ENCODE measurements at regions not wholly inside any gene's neighbourhood (a gene's known extent, or its start where the extent isn't known, plus 50 kb on each side); places are given as distances from the start of the nearest gene placed in this dataset.
"Not testable (repeated sequence)": the region's sequence is repeated elsewhere in the genome, so short reads cannot be mapped to it uniquely, and the experiment has no call there.

DNA sequence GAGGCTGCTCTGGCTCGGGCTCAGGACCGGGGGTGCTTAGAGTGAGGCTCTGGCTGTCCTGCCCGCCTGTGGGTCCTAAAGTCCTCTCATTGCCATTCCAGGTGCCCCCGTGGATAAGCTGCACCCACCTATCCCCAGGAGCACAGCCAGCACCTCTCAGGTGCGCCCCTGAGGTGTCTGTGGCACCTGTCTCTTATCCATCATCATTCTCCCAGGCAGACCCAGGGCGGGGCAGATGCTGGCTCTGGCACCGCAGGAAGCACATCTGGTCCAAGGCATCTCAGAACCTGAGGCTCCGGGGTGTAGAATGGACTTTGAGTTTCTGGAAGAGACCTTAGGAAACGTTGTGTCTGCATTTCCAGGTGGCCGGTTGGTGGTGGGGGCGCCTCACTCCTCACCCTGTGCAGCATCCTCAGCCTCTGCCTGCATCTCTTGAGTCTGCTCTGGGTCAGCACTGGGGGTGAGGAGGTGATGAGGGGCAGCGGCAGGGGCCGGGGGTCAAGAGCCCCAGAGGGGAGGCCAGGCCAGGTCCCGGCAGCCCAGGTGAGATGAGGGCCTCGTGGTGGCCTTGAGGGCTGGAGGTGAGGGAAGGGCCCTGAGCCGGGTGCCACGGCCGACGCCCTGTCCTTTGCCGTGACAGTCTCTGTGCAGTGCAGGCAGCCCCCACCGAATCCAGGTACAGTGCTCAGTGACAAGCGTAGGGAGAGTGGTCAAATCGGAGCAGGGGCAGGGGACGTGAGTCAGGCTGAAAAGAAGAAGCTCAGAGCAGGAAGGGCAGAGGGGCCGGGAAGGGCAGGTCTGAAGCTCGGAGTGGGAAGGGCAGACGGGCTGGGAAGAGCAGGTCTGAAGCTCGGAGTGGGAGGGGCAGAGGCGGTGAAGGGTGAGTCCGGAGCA lies 173.5 kb downstream of the NPIPB11 start:
- no peak for DNase-seq

DNA sequence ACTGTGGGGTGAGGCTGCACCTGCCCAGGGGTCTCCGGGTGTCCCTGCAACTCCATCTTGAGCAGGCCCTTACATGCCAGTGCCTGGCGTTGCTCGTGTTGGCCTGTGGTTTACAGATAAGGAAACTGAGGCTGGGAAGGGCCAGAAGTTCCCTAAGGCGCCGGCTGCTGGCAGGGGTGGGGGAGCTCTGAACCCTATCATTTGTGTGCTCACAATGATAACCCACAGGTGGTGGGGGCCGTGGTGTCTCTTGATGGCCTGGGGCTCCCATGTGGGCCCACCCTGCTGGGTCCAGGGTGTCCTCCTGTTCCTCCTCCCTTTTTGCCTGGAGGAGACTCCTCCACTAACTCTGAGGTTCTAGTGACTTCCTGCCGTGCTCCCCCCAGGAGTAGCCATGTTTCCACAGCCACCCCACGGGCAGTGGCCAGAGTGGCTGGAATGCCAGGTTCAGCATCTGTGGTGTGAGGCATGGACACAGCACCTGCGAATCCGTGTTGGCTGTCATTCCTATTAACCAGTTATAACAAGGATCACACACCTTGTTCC lies 174.3 kb downstream of the NPIPB11 start:
- DNase-seq: not testable (repeated sequence)

DNA sequence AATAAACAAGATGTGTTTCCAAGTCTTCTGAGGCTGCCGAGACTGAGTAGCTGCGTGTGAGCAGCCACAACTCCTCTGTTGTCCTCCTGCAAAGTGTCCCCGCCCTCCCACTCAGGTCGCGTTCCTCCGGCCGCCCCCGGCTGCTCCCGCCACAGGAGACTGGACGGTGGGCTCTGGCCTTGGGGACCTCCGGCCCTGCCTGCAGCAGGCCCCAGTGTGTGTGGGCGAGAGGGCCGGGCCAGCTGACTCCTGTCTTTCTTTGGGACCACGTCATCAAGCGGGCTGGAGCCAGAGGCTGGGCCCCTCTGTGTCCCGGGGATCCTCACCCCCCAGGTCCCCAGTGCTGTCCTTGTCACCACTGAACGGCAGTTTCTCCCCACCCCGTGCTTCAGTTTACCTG lies 175.3 kb downstream of the NPIPB11 start:
- DNase-seq: no peak

DNA sequence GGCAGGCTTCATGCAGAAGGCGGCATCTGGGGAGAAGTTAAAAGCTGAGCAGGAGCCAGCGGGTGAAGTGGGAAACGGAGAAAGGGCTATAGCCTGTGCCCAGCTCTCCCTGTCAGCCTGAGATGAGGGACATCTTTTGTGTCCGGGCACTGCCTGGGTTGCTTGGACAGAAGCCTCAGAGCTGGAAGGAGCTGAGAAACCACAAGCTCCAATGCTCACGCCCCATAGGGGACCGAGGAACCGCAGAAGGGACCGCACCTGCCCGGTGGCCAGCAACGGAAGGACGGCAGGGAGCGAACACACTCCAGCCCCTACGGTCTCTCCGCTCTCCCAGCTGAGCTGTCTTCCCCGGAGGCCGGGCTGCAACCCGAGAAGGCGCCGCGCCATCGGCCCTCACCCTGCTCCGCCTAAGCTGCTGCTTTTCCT lies 175.8 kb downstream of the NPIPB11 start:
- no peak for DNase-seq

- not testable (repeated sequence) for DNase-seq
Observed at GRCh38 chr16:29230006-29230668, 176.4 kb downstream of the NPIPB11 start.

DNA sequence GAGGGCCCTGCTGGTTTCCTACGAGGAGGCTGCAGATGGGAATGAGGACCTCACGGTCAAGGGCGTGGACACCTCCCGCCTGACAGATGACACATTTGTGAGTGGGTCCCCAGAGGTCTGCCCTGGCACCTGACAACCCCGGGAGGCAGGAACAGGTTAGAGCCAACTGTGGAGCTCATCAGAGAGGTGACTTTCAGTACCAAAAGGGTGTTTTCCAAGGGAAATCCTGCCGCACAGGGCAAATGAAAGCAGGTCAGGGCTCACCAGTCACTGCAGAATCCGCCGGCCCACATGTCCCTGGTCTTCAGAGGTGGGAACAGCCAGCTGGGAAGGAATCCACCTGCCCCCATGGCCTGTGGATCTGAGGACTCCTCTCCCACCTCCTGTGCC lies 176.9 kb downstream of the NPIPB11 start:
- not testable (repeated sequence) for DNase-seq

- not testable (repeated sequence) for DNase-seq
Observed at GRCh38 chr16:29228664-29229611, 177.6 kb downstream of the NPIPB11 start.

DNA sequence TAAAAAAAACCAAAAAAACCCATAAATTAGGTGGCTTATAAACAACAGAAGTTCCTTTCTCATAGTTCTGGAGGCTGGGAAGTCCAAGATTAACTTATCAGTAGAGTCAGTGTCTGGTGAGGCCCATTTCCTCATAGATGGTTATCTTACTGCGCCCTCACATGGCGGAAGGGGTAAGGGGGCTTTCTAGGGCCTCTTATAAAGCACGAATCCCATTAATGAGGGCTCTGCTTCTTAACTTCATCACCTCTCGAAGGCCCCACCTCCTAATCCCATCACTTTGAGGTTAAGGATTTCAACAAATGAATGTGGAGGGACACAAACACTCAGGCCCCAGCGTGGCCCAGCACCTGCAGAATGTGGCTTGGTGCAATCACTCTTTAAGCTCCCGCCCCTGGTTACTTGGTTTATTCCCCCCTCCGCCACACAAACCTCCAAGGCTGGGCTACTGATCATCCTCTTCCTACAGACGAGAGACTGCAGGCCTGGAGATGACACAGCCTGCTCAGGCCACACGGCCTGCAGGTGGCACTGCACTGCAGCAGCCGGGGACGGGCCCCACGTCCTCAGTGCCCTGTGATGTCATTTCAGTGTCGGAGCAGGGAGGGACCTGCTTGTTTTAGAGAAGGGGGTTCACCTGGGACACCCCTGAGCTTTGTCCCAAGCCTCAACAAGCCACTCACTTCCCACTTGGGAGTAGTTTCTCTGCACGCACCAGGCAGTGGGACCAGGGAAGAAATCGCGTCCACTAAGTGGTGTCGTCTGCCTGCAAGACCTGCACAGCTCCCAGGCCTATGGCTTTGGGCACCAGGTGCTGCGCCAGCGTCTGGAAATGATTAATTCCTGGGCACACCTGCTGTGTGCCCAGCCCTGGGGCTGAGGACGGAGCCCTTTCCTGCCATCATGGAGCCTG lies 178.5 kb downstream of the NPIPB11 start:
- peak; percentile 71 for DNase-seq

- DNase-seq: no peak
Observed at GRCh38 chr16:29226782-29227181, 179.7 kb downstream of the NPIPB11 start.

DNA sequence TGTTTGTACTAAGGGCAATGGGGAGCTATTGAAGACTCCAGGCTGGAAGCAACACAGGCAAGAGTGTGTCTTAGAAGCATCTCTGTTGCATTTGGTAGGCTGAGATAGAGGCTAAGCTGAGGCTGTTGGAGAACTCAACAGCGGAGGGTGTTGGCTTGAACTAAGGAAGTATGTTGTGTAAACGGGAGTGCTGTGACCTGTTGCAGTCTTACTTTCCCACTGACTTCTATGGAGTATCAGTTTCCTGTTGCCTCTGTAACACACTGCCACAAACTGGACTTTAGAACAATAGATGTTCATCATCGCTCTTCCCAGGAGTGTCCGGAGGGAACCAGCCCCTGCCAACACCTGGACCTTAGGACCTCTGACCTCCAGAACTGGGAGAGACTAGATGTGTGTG lies 181.8 kb downstream of the NPIPB11 start:
- DNase-seq: not testable (repeated sequence)

GRCh38 chr16:29222615-29223014 lies 183.9 kb downstream of the NPIPB11 start:
- DNase-seq: not testable (repeated sequence)

- not testable (repeated sequence) for DNase-seq
Observed at GRCh38 chr16:29222008-29222407, 184.5 kb downstream of the NPIPB11 start.

DNA sequence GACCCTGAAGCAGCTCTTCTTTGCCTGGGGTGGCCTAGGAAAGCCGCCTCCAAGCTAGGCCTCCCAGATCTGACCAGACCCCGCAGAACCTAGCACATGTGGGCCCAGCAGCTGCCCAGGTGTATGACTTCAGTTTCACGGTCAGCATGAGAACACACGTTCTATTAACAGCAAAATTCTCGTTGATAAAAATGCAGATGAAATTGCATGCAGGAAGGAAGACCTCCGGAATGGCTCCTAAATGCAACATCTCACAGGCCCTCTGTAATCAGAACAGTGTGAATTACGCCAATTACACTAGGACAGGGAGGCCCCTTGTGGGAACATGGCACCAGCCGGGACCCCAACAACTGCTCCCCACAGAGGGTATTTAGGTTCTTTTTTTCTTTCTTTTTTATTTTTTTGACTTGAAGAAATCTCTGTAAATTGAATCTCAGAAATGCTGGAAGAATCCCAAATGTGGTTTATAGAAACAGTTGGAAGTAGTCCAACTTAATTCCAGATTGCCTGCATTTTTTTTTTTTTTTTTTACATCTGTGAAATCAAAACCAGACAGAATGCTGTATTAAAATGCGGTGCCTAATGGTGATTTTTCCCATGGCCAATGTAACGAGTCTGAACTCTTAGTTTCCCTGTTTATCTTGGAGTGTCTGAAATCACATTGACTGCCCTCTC lies 185.1 kb downstream of the NPIPB11 start:
- DNase-seq: not testable (repeated sequence)

DNA sequence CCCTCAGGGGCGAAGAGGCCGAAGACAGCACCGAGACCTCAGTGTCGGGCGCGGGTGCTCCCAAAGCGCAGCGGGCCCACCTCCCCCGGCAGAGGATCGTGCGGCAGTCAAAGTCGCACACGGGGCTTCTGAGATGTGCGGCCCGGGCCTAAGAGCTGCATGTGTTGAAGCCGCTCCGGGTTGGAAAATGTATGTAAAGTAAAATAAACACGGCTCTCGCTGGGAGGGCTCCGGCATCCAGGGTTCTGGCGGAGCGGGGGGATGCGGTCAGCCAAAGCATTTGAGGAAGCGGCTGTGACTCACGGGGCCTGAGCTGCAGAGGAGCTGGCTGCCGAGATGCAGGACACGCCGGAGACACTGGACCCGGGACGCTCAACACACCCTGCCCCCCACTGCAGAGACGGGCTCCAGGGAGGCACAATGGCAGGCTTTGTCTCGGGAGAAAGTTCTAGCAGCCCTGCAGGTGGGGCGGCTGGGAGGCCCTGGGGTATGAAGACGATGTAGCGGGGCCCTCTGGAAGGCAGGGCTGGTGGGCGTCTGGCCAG lies 185.8 kb downstream of the NPIPB11 start:
- not testable (repeated sequence) for DNase-seq

DNA sequence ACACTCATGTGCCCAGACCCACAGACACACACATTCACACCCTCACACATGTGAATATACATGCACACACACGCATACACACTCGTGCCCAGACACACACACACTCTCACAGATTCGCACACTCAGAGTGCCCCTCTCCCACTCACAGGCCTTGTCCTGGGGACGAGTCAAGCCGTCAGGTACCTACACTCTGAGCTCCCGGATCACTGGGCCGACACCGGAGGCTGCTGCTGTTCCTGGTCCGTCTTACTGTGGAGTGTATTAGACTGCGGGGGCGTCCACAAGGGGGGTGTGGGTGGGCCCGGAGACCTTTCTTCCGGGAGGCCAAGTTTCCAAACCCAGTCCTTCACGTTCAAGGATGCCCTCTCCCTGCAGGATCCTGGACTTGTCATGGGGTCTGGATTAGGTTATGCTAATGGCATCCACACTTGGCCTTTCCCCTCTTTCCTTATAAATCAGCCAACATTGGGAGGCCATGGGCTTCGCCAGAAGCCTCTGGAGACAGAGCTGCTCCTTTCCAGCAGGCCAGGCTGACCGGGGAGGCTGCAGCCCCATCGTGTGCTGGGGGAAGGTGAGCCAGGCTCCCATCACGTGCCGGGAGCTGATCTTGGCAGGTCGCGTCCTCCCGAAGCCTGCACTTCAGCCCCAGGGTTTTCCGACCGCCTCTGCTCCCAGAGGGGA lies 186.4 kb downstream of the NPIPB11 start:
- not testable (repeated sequence) for DNase-seq

DNA sequence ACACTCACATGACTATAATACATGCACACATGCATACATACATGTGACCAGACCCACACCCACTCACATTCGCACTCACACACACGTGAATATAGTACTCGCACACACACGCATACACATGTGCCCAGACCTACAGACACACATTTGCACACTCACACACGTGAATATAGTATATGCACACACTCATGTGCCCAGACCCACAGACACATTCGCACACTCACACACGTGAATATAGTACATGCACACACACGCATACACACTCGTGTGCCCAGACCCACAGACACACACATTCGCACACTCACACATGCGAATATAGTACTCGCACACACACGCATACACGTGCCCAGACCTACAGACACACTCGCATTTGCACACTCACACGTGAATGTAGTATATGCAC lies 186.9 kb downstream of the NPIPB11 start:
- not testable (repeated sequence) for DNase-seq

GRCh38 chr16:29218649-29219048 lies 187.9 kb downstream of the NPIPB11 start:
- not testable (repeated sequence) for DNase-seq

- not testable (repeated sequence) for DNase-seq
Observed at GRCh38 chr16:29218171-29218570, 188.3 kb downstream of the NPIPB11 start.

- DNase-seq: not testable (repeated sequence)
Observed at GRCh38 chr16:29217752-29218126, 188.8 kb downstream of the NPIPB11 start.
